Peyer's patch (tissue), 4 donors: ENCODE measurements at regions not wholly inside any gene's neighbourhood (a gene's known extent, or its start where the extent isn't known, plus 50 kb on each side); places are given as distances from the start of the nearest gene placed in this dataset.

Source experiments
- DNase-seq, 3 donors: peaks; one replicate each; pipeline ENCODE4 v3.0.0-alpha.2; 2017 to 2019
- H3K27ac ChIP-seq, 4 donors: fragments of 200-600 bp; sonication (generic); one replicate each; pipeline ENCODE4 v1.5.1; 2016 to 2019
- H3K27me3 ChIP-seq, 2 donors: fragments of 200-600 bp; sonication (generic); one replicate each; pipeline ENCODE4 v1.5.1; 2019
- H3K36me3 ChIP-seq, 3 donors: fragments of 200-600 bp; sonication (generic); one replicate each; pipeline ENCODE4 v1.5.1; 2016 to 2019
- H3K4me1 ChIP-seq, 4 donors: fragments of 200-600 bp; sonication (generic); one replicate each; pipeline ENCODE4 v1.5.1; 2016 to 2019
- H3K4me3 ChIP-seq, 4 donors: fragments of 200-600 bp; sonication (generic); 1 replicate in 3 of 4; 2 replicates in 1 of 4; pipeline ENCODE4 v1.5.1; 2016 to 2019; ENCODE audit warnings: mild to moderate bottlenecking in 1 of 4
- H3K9me3 ChIP-seq, 4 donors: fragments of 200-600 bp; sonication (generic); one replicate each; pipeline ENCODE4 v1.5.1; 2016 to 2019; ENCODE audit warnings: mild to moderate bottlenecking in 1 of 4
- POLR2A ChIP-seq, 2 donors: fragments of 450-650 bp; IDR thresholded peaks; one replicate each; pipeline ENCODE4 v1.5.1; 2017; ENCODE audit warnings: antibody characterized with exemption in 2 of 2, mild to moderate bottlenecking in 2 of 2, moderate library complexity in 2 of 2
- TF ChIP-seq, protein P1 (sequence below), 6 experiments: fragments of 450-650 bp in 4 of 6; fragments of 200-600 bp in 2 of 6; sonication (generic) in 1 of 6; IDR thresholded peaks; one replicate each; pipeline ENCODE4 v1.5.1; 2017 to 2019; ENCODE audit warnings: antibody characterized with exemption in 6 of 6, mild to moderate bottlenecking in 3 of 6, moderate library complexity in 1 of 6

DNA sequence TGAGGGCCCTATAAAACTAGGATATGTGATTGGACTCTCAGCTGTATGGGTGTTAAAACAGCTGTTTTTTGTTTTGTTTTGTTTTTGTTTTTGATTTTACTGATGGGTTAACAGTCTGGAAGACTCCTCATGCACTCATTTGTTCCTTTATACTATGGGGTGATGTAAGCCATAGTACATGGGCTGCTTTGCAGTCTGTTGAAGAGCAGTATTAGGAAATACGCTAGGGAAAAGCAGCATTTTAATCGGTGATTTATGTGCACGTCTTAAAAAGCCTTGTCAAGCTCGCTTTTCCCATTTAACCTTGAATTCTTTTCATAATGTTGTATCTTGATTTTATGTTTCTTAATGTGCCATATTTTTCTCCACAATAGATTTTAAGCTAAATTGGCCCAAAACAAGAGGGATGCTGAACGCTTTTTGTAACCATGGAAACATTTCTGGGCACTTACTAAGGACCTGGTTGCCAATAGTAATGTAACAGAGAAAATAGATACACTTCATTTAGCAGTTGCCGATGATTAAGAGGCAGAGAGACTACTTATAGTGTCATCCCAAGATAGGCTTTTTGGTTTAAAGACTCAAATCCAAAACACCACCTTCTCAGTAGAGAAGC, 244.0 kb downstream of the SNAPC1 start:
- H3K4me1 ChIP-seq = no peaks in the 10 kb centered on the region
- H3K36me3 ChIP-seq = no peaks in the 10 kb centered on the region
- no peak overlapping the region for H3K4me3 ChIP-seq
- H3K27ac ChIP-seq = no peak overlapping the region
- no peaks in the 10 kb centered on the region for H3K9me3 ChIP-seq
- DNase-seq = no peak
- TF ChIP-seq, protein P1, sequence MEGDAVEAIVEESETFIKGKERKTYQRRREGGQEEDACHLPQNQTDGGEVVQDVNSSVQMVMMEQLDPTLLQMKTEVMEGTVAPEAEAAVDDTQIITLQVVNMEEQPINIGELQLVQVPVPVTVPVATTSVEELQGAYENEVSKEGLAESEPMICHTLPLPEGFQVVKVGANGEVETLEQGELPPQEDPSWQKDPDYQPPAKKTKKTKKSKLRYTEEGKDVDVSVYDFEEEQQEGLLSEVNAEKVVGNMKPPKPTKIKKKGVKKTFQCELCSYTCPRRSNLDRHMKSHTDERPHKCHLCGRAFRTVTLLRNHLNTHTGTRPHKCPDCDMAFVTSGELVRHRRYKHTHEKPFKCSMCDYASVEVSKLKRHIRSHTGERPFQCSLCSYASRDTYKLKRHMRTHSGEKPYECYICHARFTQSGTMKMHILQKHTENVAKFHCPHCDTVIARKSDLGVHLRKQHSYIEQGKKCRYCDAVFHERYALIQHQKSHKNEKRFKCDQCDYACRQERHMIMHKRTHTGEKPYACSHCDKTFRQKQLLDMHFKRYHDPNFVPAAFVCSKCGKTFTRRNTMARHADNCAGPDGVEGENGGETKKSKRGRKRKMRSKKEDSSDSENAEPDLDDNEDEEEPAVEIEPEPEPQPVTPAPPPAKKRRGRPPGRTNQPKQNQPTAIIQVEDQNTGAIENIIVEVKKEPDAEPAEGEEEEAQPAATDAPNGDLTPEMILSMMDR (IDR thresholded peaks at IDR 0.05) = no peak
- TF ChIP-seq POLR2A (IDR thresholded peaks at IDR 0.05) = no peak
- no peaks in the 10 kb centered on the region for H3K27me3 ChIP-seq

GRCh38 chr14:62015243-62015642, 253.0 kb downstream of the SNAPC1 start:
- DNase-seq = no peak
- Histone ChIP-seq H3K4me3 (no peak overlapping the region), H3K27ac (no peak overlapping the region), H3K36me3 (no peaks in the 10 kb centered on the region), H3K9me3 (no peaks in the 10 kb centered on the region), H3K27me3 (no peaks in the 10 kb centered on the region), H3K4me1 (no peaks in the 10 kb centered on the region)
- TF ChIP-seq, protein P1 (IDR thresholded peaks at IDR 0.05) = no peak
- no peak for TF ChIP-seq POLR2A (IDR thresholded peaks at IDR 0.05)

DNA sequence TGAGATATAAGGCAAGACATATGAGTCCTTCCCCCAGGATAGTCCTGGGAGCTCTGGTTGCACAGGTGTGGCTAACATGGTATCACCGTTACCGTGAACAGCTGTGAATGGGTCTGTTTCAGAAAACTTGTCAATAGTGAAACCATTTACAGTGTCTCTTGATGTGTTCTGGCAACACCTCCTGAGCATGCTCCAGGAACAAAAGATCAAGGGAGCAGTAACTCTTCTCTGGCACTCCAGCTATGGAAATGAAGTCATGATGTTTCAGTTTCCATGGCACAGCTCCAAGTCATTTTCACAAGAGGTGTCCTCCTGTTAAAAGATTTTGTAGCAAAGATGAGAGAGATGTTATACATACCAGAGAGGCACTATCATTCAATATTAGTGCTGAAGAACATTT, 253.7 kb downstream of the SNAPC1 start:
- TF ChIP-seq POLR2A (IDR thresholded peaks at IDR 0.05) = no peak
- TF ChIP-seq, protein P1 (IDR thresholded peaks at IDR 0.05) = no peak
- Histone ChIP-seq H3K9me3 (no peaks in the 10 kb centered on the region), H3K27me3 (no peaks in the 10 kb centered on the region), H3K4me1 (no peaks in the 10 kb centered on the region), H3K4me3 (no peak overlapping the region), H3K36me3 (no peaks in the 10 kb centered on the region), H3K27ac (no peak overlapping the region)
- DNase-seq = no peak

DNA sequence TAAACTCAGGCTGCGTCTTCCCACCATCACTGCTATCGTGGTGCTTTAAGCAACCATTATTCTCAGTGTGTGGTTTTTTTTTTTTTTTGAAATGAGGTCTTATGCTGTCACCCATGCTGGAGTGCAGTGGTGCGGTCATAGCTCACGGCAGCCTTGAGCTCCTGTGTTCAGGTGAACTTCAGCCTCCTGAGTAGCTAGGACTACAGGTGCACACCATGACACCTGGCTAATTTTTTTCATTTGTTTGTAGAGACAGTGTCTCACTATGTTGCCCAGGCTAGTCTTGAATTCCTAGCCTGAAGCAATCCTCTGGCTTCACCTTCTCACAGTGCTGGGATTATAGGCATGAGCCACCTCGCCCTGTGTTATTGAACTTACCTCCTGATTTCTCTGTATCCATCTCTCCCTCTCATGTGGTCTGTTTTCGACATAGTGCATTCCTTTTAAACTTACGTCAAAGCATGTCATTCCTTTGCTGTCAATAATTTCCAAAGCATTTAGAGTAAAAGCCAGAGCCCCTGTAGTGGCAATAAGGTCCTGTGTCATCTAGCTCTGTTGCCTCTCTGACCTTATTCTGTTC, 255.5 kb downstream of the SNAPC1 start:
- Histone ChIP-seq H3K27me3 (no peaks in the 10 kb centered on the region), H3K9me3 (no peaks in the 10 kb centered on the region), H3K27ac (no peak overlapping the region), H3K4me3 (no peak overlapping the region), H3K4me1 (no peaks in the 10 kb centered on the region), H3K36me3 (no peaks in the 10 kb centered on the region)
- TF ChIP-seq, protein P1 (IDR thresholded peaks at IDR 0.05) = no peak
- TF ChIP-seq POLR2A (IDR thresholded peaks at IDR 0.05) = no peak
- DNase-seq = no peak

DNA sequence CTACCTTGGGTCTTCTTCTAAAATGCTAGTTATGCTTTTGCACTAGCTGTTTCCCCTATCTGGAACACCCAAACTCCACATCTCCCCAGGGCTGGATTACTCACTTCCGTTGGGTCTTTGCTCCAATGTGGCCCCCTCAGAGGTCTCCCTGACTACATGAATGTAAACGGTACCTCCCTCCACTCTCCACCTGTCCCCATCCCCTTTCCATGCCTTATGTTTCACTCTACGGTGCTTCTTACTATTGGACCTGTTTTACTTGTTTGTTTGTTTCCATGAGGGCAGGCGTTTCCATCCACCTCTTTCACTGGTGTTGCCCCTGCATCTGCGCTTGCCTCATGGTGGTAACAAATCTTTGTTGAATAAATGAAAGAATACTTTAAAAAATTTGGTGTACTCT, 256.4 kb downstream of the SNAPC1 start:
- no peak for DNase-seq
- H3K9me3 ChIP-seq = no peaks in the 10 kb centered on the region
- H3K4me1 ChIP-seq = no peaks in the 10 kb centered on the region
- H3K27ac ChIP-seq = no peak overlapping the region
- TF ChIP-seq, protein P1 (IDR thresholded peaks at IDR 0.05) = no peak
- no peak for TF ChIP-seq POLR2A (IDR thresholded peaks at IDR 0.05)
- no peaks in the 10 kb centered on the region for H3K27me3 ChIP-seq
- no peak overlapping the region for H3K4me3 ChIP-seq
- H3K36me3 ChIP-seq = no peaks in the 10 kb centered on the region
